ENCODE measurements at regions not wholly inside any gene's neighbourhood (a gene's known extent, or its start where the extent isn't known, plus 50 kb on each side); places are given as distances from the start of the nearest gene placed in this dataset.

- DNase-seq (ENCODE audit: low read depth in 4 of 4, low spot score in 2 of 4), result no peak
These were observed 77.6 kb downstream of the RIPK4 start for GRCh38 chr21:41689289-41689583.

DNA sequence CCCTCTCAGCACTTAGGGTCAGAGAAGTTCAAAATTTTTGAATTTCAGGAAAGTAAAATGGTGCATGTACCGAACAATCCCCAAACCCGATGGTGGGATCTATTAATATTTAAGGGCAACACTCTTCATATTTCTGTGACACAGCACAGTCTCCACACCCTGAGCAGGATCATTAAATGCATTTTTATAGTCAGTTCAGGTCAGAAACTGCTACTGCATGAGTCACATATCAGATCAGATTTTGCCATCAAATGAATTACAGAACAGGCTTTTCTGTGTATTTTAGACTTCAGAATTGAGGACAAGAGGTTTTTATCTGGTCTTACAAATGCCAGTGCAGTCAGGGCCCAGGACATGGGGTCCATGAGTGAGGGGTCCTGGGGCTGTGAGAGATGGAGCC is 79.2 kb downstream of the RIPK4 start:
- DNase-seq (ENCODE audit: low read depth in 4 of 4, low spot score in 2 of 4), result no peak

DNA sequence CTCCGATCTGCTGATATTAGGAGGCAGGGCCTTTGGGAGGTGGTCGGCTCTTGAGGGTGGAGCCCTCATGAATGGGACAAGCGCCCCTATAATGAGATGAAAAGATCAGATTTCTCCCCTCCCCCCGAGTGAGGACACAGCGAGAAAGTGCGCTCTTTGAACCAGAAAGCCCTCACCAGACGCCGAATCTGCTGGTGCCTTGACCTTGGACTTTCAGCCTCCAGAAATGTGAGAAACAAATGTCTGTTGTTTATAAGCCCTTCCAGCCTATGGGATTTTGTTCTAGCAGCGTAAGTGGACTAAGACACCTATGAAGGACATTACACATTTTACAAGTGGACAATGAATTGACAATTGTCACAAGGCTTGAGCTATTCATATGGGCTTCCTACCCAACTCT is 80.2 kb downstream of the RIPK4 start:
- no peak for DNase-seq (ENCODE audit: low read depth in 4 of 4, low spot score in 2 of 4)

DNA sequence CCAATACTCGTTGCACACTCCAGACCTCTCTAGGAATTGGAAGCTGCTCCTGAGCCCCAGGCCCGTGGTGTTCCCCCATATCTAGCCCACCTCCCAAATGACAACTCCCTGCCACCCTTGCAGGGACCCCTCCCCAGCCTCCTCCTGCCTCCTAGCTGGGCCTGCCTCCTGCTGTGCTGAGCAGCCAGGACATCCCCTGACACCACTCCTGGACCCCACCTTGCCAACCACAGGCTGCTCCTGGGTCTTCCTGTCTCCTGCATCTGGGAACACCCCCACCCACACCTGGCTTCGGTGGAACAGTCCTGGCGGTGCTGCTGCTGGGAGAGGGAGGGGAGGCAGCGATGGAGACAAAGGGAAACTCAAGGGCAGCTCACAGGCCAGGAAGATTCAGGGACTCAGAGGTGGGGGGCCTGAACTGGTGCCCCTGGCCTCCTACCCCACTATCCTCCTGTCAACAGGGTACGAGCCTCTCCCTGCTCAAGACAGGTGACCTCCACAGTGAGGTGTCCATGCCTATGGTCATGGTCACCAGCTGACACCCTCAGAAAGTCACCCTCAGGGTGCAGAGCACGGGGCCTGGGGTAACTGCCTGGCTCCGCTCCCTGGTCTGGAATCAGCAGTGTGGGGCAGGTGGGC is 81.2 kb downstream of the RIPK4 start:
- DNase-seq (ENCODE audit: low read depth in 4 of 4, low spot score in 2 of 4), result no peak

DNA sequence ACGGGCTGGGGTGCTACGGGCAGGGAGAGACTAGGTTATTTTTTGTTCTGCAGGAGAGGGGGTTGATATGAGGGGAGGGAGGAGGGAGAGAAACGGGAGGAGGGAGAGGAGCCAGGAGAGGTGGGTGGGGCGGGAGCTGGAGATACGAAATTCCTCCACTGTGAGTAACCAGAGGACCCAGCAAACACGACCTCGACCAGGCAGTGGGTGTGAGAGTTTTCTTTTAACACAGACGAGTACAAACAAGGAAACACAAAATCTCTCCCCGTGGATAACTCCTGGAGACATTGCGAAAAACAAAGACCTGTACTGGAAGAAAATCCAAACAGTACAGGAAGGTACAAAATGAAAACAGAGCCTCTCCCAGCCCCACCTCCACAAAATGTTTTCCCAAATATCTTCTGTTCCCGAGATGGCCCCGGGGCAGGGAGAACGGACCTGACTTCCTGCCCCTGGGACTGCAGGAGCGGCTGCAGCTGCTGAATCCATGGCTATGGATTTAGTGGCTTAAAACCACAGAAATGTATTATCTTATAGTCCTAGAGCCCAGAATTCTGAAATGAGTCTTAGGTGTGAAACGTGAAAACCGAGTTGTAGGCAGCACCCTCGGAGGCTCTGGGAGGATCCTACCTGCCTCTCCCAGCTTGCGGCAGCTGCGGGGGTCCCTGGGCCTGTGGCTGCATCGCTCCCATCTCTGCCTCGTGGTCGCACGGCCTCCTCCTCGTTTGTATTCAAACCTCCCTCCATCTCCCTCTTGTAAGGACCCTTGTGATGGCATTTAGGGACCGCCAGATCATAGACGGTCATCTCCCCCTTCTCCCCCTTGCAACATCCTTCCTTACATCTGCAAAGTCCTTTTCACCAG is 82.2 kb downstream of the RIPK4 start:
- DNase-seq (ENCODE audit: low read depth in 4 of 4, low spot score in 2 of 4), result no peak

DNA sequence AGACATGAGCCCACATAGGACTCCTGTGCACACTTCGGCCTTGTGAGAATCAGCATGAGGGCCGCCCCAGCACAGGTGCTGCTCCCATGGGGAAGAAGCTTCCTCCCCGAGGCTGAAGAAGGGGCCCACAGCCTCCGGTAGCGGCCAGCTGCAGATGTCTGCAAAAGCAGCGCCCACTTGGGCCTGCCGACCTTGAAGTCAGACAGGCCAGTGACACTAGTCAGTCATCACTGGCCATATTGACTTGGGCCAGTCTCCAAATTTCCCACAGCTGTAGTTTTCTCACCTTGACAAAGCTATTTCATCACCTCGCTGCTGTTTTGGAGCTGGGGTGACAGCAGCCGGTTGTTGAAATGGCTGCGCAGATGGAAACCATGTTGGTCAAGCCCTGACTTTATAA is 83.0 kb downstream of the RIPK4 start:
- DNase-seq (ENCODE audit: low read depth in 4 of 4, low spot score in 2 of 4), result no peak

DNA sequence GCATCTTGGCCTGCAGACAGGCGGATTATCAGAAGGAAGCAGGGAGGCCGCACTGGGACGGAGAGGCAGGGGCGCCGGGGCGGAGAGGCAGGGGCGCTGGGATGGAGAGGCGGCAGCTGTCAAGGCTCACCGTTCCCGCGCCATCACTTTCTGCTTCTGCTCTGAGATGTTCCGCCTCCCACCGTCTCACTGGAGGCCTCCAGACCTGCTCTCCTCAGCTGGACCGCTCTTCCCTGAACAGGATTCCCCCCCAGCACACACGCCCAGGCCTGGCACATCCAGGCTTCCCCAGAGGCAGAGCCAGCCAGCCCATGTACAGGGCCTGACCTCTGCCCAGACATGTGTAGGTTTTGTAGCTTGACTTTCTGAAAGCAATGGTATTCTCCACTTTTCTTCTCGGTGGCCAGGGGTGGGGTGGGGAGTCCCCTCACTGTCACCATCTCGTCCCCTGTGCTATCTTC is 84.1 kb downstream of the RIPK4 start:
- no peak for DNase-seq (ENCODE audit: low read depth in 4 of 4, low spot score in 2 of 4)

DNA sequence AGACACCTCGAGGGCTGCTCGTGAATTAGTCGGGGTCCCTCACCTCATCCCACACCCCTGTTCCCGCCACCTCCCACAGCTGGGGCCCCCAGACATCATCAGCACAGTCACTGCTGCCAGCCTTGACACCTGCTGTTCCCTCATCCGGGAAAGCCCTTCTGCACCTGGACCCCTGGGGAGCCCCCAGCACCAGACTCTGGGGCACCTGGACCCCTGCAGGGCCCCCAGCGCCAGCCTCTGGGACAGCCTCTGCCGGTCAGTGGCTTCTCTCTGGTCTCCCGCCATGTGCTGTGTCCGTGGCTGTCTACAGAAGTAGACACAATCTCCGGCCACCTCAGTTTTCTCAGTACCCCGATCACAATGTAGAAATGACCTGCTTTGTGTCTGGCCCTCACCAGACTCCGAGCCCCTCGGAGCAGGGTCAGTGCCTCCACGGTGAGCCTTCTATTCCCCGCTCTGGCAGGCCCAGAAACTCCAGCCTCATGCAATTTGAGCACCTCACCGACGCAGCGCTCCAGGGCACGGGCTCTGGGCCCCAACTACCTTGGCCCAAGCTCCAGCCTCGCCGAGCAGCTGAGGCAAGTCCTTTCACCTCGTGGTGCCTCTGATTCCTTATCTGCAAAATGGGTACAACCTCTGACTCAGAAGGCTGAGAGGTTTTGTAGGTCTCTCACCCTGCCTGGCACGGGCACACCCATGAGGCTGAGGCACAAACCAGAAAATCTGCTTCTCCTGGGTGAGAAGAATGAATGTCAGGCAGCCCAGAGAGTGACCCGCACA is 84.7 kb downstream of the RIPK4 start:
- no peak for DNase-seq (ENCODE audit: low read depth in 4 of 4, low spot score in 2 of 4)

- DNase-seq (ENCODE audit: low read depth in 4 of 4, low spot score in 2 of 4), result no peak
These were observed 85.5 kb downstream of the RIPK4 start for GRCh38 chr21:41681348-41681801.

DNA sequence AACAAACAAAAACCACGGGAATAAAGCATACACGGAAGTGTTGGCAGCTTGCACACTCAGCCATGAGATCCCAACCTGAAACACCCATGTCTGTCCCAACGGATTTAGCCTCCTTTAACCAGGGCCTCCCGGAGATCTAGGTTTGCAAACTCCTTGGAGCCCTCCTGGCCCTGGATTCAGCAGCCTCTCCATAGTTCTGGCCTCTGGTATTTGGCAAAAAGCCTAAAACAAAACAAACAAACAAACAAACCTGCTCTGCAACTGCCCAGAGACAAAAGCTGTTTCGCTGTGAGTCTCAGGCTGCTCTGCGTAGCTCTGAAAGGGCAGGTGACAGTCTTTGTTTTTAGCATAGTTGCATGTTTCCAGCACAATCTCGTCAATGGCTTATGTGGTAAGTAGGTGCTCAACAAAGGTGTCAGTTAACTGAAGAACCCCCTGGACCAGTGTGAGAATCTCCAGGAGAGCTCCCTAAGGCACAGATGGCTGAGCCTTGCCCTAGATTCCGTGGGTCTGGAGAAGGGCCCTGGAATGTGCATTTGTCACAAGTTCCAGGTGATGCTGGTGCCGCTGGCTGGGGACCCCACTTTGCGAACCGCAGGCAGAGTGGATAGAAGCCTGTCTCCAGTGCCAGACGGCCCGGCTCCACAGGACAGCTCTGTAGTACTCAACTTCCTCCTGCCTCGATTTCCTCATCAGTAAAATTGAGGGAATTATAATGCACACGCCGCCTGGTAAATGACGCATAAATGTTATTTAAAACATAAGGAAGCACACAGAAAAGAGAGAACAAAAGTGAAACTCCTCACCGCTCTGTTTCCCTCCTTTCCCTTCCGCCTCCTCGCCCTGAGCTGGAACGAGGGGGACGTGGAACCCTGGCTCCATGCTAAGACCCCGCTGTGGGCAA is 86.2 kb downstream of the RIPK4 start:
- DNase-seq (ENCODE audit: low read depth in 4 of 4, low spot score in 2 of 4), result no peak

- peak; percentile 69 to 93 (median 80) for DNase-seq (ENCODE audit: low read depth in 4 of 4, low spot score in 2 of 4)
These were observed 87.9 kb downstream of the RIPK4 start for GRCh38 chr21:41678924-41679318.

- DNase-seq (ENCODE audit: low read depth in 4 of 4, low spot score in 2 of 4), result peak in 2 of 4 donors; percentile 60 to 69
These were observed 88.6 kb downstream of the RIPK4 start for GRCh38 chr21:41678016-41678923.

GRCh38 chr21:41677671-41678015 is 89.2 kb downstream of the RIPK4 start:
- no peak for DNase-seq (ENCODE audit: low read depth in 4 of 4, low spot score in 2 of 4)

- no peak for DNase-seq (ENCODE audit: low read depth in 4 of 4, low spot score in 2 of 4)
These were observed 90.7 kb downstream of the RIPK4 start for GRCh38 chr21:41676198-41676597.

- DNase-seq (ENCODE audit: low read depth in 4 of 4, low spot score in 2 of 4), result no peak
These were observed 91.3 kb downstream of the RIPK4 start for GRCh38 chr21:41675574-41675973.

GRCh38 chr21:41674402-41674801 is 92.5 kb downstream of the RIPK4 start:
- no peak for DNase-seq (ENCODE audit: low read depth in 4 of 4, low spot score in 2 of 4)

DNA sequence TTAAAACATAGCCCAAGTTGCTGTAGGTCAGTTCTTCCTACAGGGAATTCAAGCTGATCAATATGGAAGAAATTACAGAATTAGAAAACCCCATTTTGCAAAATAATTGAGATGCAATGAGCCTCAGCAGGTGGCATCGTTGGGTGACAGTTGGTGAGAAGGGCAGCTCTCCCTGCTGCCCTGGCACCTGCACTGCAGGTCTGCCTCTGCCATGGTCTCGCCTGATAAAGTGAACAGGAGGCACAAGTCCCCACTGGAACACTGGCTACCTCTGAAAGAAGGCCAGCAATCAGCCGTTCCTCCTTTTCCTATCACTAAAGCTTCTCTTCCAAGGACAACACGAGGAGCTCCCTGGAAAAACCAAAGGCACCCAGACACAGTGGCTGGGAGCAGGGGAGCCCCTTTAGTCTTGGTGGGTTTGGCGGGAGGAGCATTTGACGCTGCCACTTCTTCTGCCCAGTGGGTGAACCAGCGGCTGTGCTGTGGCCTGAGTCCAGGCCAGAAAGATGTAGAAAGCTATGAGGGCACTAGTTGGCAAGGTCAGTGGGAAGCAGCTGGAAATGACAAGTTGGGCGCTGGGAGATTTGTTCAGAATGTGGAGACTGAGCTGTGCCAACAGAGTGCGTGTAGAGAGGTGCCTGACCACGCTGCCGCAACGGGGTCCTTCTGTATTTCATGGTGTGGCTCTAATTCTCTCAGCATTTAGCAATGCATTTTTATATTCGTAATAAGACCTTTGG is 93.1 kb downstream of the RIPK4 start:
- DNase-seq (ENCODE audit: low read depth in 4 of 4, low spot score in 2 of 4), result no peak

- DNase-seq (ENCODE audit: low read depth in 4 of 4, low spot score in 2 of 4), result no peak
These were observed 93.8 kb downstream of the RIPK4 start for GRCh38 chr21:41673071-41673470.

DNA sequence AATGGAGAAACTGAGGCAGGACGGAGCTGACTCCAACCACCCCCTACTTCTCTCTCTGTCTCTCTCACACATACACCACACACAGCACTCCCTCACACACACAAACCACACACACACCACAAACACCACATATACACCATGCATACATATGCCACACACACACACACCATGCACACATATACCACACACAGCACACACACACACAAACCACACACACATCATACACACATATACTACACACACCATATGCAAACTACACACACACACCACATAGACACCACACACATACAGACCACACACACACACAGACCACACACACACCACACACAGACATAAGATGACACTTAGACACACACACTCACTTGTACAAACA is 94.3 kb downstream of the RIPK4 start:
- no peak for DNase-seq (ENCODE audit: low read depth in 4 of 4, low spot score in 2 of 4)

Data from left renal cortex interstitium (tissue), 4 donors.